Mucosa of descending colon (tissue), 3 donors: ENCODE measurements at regions not wholly inside any gene's neighbourhood (a gene's known extent, or its start where the extent isn't known, plus 50 kb on each side); places are given as distances from the start of the nearest gene placed in this dataset.

Experiments
- ATAC-seq: fragments of 200-7000 bp; cut with Tn5 transposase; one replicate; pipeline ENCODE4 v1.9.1; 2020; ENCODE audit warnings: mild to moderate bottlenecking, moderate library complexity
- DNase-seq, 3 donors: peaks; one replicate each; pipeline ENCODE4 v3.0.0-alpha.2; 2020
- H3K36me3 ChIP-seq: fragments of 200-600 bp; one replicate; pipeline ENCODE4 v1.8.0; 2021; ENCODE audit warnings: low read depth, mild to moderate bottlenecking
- H3K4me1 ChIP-seq: fragments of 200-600 bp; one replicate; pipeline ENCODE4 v1.8.0; 2021; ENCODE audit warnings: low read depth, mild to moderate bottlenecking
- H3K4me3 ChIP-seq: fragments of 200-600 bp; one replicate; pipeline ENCODE4 v1.8.0; 2021; ENCODE audit warnings: mild to moderate bottlenecking
- H3K9me3 ChIP-seq: fragments of 200-600 bp; one replicate; pipeline ENCODE4 v1.8.0; 2021; ENCODE audit warnings: mild to moderate bottlenecking
- intact Hi-C, 2 donors: fragments of 100-400 bp; cut with DNase I in 1 of 2; cut with micrococcal nuclease in 1 of 2; formaldehyde crosslinking; loops; one replicate each; pipeline versions ENCODE4 v1.11.0 to v1.11.1; 2022; cut with DNase I, micrococcal nuclease
- TF ChIP-seq, protein P1 (sequence below): fragments of 200-600 bp; IDR thresholded peaks from one replicate; pipeline ENCODE4 v1.8.0; 2022; ENCODE audit warnings: antibody characterized with exemption, mild to moderate bottlenecking
- donor health status: DM: no; HTN: no; CAD: no; lungs with moderate emphysema.
- donor health status: DM: no; HTN: no; CAD: no.
- donor health status: DM: no; HTN: yes; CAD: no.

DNA sequence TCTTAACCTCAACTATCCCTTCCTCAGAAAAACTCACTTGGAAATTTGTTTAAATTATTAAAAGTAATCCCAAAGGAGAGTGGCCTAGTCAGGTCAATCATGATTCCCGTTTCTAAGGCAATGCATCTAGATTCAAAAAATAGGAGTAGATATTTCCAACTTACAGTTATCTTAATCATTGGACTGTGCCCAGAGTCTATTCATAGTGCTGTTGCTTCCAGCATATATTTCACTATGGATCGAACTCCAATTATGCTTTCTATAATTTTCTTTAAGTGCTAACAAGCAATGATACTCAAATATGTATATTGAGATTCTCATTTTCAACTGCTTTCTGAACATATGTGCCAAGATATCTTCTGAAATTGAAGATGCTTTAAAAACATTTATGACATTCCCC is 229.2 kb upstream of the NWD2 start:
- Histone ChIP-seq H3K9me3 (no peaks in the 10 kb centered on the region), H3K4me1 (no peaks in the 10 kb centered on the region), H3K36me3 (no peaks in the 10 kb centered on the region), H3K4me3 (no peak overlapping the region)
- TF ChIP-seq, protein P1, sequence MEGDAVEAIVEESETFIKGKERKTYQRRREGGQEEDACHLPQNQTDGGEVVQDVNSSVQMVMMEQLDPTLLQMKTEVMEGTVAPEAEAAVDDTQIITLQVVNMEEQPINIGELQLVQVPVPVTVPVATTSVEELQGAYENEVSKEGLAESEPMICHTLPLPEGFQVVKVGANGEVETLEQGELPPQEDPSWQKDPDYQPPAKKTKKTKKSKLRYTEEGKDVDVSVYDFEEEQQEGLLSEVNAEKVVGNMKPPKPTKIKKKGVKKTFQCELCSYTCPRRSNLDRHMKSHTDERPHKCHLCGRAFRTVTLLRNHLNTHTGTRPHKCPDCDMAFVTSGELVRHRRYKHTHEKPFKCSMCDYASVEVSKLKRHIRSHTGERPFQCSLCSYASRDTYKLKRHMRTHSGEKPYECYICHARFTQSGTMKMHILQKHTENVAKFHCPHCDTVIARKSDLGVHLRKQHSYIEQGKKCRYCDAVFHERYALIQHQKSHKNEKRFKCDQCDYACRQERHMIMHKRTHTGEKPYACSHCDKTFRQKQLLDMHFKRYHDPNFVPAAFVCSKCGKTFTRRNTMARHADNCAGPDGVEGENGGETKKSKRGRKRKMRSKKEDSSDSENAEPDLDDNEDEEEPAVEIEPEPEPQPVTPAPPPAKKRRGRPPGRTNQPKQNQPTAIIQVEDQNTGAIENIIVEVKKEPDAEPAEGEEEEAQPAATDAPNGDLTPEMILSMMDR: no peak
- DNase-seq (no peak), ATAC-seq (no peak)
- intact Hi-C loops: no loop called here

DNA sequence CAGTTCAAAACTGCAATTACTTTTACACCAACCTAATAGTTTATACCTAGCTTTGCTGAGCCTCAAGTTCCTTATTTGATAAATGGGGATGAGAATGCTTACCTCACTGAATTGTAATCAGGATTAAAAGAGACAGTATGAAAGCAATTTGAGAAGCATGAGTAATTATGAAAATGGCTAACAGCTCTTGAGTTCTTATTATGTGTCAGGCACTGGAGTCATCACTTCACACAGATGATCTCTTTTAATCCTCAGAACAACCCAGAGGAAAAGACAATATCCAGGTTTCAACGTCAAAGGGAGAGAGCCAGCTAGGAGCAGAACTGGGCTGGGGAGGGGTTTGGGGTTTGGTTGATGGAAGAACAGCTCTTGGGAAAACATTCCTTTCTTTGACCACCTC is 221.0 kb upstream of the NWD2 start:
- ATAC-seq (no peak), DNase-seq (no peak)
- Histone ChIP-seq H3K4me1 (no peaks in the 10 kb centered on the region), H3K36me3 (no peaks in the 10 kb centered on the region), H3K4me3 (no peak overlapping the region), H3K9me3 (no peaks in the 10 kb centered on the region)
- intact Hi-C loops: no loop called here
- TF ChIP-seq, protein P1: no peak

DNA sequence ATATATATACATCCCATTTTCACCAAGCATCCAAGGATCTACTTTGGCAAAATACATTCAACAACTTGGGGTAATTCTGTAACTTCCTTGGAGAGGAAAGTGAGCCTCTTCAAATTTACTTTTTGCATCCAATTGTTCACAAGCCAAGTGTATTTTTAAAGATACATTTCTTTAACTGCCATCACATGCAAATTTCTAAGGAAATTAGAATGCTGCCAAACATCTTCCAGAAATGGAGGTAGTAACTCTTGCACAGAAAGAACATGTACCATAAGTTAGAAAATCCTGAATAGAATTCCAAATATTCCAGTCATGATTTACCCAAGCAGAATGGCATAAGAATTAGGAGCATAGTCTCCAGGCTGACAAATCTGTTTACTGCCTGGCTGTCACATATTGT is 220.5 kb upstream of the NWD2 start:
- no peaks in the 10 kb centered on the region for H3K9me3 ChIP-seq
- intact Hi-C loops: no loop called here
- H3K4me1 ChIP-seq: no peaks in the 10 kb centered on the region
- TF ChIP-seq, protein P1: no peak
- ATAC-seq (no peak), DNase-seq (no peak)
- no peaks in the 10 kb centered on the region for H3K36me3 ChIP-seq
- no peak overlapping the region for H3K4me3 ChIP-seq

DNA sequence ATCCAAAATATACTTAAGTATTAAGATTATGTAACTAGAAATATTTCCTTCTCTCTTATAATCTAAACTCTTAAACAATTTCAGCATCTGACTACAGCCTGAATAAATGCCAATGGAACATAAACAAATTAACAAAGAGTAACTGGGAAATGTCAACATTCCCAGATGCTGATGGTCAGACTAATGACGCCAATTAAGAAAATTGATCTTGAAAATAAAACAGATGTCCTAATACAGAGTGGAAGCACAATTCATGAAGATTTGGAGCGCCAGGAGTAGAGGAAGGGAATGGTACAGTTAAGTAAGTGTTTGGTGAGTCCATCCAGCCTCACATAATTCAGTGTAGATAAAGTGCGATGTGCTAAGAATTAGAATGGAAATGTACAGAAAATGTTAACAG is 203.7 kb upstream of the NWD2 start:
- ATAC-seq (no peak), DNase-seq (no peak)
- Histone ChIP-seq H3K36me3 (no peaks in the 10 kb centered on the region), H3K9me3 (no peaks in the 10 kb centered on the region), H3K4me3 (no peak overlapping the region), H3K4me1 (no peaks in the 10 kb centered on the region)
- TF ChIP-seq, protein P1: no peak
- intact Hi-C loops: no loop called here

DNA sequence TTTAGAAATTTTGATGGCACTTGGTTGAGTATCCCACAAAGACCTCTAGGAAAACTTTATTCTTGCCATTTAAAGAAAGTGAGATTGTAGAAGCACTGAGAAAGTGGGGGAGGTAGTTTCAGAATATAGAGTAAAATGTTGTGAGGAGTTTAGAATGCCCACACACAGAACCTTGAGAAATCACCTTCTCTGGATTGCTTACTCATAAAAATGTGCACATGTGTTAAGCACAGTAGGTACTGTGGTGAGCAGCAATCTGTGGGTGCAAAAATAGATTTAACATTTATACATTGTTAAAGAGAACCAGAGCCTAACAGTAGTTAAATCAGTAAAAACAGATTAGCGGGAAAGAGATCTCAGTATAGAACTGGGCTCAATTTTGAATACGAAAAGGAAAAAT is 201.2 kb upstream of the NWD2 start:
- ATAC-seq: no peak
- TF ChIP-seq, protein P1: no peak
- DNase-seq: no peak
- intact Hi-C loops: no loop called here
- H3K4me3 ChIP-seq: no peak overlapping the region
- no peaks in the 10 kb centered on the region for H3K9me3 ChIP-seq
- no peaks in the 10 kb centered on the region for H3K36me3 ChIP-seq
- H3K4me1 ChIP-seq: no peaks in the 10 kb centered on the region

DNA sequence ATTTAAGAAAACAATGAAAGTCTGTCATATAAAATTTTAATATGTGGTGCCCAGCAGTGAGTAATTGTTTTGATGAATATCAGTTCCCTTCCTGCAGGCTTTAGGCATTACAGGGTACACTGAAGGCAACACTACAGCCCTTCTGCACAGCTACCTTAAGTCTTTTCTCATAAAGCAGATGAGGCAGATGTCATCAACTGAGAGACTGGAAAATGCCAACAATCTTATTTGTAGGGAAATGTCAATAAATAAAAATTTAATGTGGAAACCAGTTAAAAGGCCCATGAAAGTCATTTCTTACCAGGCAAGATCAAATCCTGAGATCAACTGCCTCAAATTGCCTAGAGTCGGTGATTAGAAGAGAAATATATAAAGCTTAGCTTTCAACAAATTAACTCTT is 193.4 kb upstream of the NWD2 start:
- no peak overlapping the region for H3K4me3 ChIP-seq
- TF ChIP-seq, protein P1: no peak
- H3K36me3 ChIP-seq: no peaks in the 10 kb centered on the region
- no peaks in the 10 kb centered on the region for H3K4me1 ChIP-seq
- H3K9me3 ChIP-seq: no peaks in the 10 kb centered on the region
- DNase-seq: no peak
- intact Hi-C loops: no loop called here
- no peak for ATAC-seq
